Epithelial cell of proximal tubule (primary cell): ENCODE measurements at regions not wholly inside any gene's neighbourhood (a gene's known extent, or its start where the extent isn't known, plus 50 kb on each side); places are given as distances from the start of the nearest gene placed in this dataset.

ENCODE experiments used
- DNase-seq: peaks from one replicate; pipeline ENCODE4 v3.0.0-alpha.2; 2011; ENCODE audit warnings: low read depth
- H3K4me3 ChIP-seq: 2 replicates; pipeline ENCODE4 v1.5.1; 2011; ENCODE audit warnings: low read depth, mild to moderate bottlenecking, low read length
- CTCF ChIP-seq: conservative IDR thresholded peaks from 2 replicates; pipeline ENCODE4 v1.5.1; 2012; ENCODE audit warnings: low read depth, mild to moderate bottlenecking, low read length

GRCh38 chr2:42876326-42876751, 84.0 kb upstream of the HAAO start:
- no peak for DNase-seq
- no peak overlapping the region for H3K4me3 ChIP-seq
- no peak for TF ChIP-seq CTCF

- H3K4me3 ChIP-seq = no peak overlapping the region
Measured at GRCh38 chr2:42875880-42876279, 83.5 kb upstream of the HAAO start.

DNA sequence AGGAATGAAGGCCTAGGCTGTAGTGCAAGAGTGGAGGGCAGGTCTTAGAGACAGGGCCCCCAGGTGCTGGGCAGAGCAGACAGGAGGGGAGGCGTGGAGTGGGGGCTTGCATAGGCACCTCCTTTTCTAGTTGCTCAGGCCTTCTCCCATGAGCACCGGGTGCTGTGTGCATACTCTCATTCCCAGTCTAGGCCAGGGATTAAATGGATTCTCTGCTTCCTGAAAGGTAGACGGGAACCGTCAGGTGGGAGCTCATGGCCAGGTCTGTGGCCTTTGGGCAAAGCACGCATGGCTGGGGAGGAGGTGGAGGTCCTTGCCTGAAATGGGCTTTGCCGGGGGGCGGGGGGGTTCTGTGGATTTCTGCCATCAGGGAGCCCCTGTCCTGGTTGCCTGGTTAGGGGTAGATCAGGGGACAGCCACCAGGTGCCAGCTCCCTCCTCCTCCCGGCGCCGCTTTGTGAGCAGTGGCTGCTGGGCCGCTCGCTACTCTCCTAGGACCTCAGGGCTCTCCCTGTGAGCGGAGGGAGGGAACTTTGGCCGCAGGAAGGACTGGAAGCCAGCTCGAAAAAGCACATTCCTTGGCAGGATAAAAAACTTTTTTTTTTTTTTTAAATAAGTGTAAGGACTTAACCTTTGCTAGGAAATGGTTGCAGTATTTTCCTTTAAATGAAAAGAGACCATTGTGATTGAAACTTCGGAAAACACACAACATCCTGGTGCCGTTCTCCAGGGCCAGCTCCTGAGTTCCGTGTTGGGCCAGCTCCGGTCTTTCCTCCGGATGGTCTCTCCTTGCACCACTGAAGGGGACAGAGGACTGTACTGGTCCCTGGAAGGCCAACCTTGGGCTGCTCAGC, 82.8 kb upstream of the HAAO start:
- H3K4me3 ChIP-seq = no peak overlapping the region
- no peak for TF ChIP-seq CTCF
- DNase-seq = no peak

More at GRCh38 chr2:42875880-42876279, 83.5 kb upstream of the HAAO start:
- no peak for TF ChIP-seq CTCF
- DNase-seq = no peak

DNA sequence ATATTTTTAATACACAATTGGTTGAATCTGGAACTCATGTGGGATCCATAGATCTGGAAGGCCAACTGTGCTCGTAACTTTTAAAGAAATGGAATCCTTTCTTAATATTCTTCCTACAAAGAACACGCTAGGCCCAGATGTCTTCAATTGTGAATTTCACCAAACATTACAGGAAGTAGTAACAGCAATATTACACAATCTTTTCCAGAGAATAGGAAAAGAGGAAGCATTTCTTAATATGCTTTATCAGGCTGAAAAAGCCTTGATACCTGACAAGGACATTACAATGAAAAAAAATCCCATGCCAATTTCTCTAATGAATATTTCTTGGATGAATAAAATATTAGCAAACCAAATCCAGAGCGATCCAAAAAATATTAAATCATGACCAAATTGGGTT, 80.3 kb upstream of the HAAO start:
- H3K4me3 ChIP-seq = no peak overlapping the region
- TF ChIP-seq CTCF = no peak
- DNase-seq = no peak

DNA sequence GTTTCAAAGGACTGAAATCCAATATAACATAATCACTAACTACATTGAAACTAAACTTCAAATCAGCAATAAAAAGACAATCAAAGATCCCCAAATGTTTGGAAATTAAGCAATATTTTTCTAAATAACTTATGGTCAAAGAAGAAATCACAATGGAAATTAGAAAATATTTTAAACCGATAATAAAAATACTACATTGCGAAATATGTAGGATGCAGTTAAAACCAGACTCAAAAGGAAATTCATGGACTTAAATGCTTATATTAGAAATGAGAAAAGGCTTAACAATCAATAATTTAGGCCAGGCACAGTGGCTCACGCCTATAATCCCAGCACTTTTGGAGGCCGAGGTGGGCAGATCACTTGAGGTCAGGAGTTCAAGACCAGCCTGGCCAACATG, 79.0 kb upstream of the HAAO start:
- DNase-seq = no peak
- TF ChIP-seq CTCF = no peak
- no peak overlapping the region for H3K4me3 ChIP-seq

- TF ChIP-seq CTCF = no peak
- DNase-seq = no peak
- no peak overlapping the region for H3K4me3 ChIP-seq
Measured at GRCh38 chr2:42868874-42869273, 76.5 kb upstream of the HAAO start.

GRCh38 chr2:42868096-42868495, 75.7 kb upstream of the HAAO start:
- no peak overlapping the region for H3K4me3 ChIP-seq
- no peak for TF ChIP-seq CTCF
- no peak for DNase-seq
